Testis (tissue), 2 donors: ENCODE measurements at regions not wholly inside any gene's neighbourhood (a gene's known extent, or its start where the extent isn't known, plus 50 kb on each side); places are given as distances from the start of the nearest gene placed in this dataset.

Experiments used
- CTCF ChIP-seq, 3 experiments: fragments of 450-650 bp in 2 of 3; fragments of 200-600 bp in 1 of 3; sonication (generic) in 1 of 3; IDR thresholded peaks; one replicate each; pipeline ENCODE4 v1.5.1; 2016 to 2019; ENCODE audit warnings: antibody characterized with exemption in 3 of 3, mild to moderate bottlenecking in 2 of 3, moderate library complexity in 1 of 3
- POLR2A ChIP-seq: fragments of 450-650 bp; IDR thresholded peaks from one replicate; pipeline ENCODE4 v1.6.1; 2017; ENCODE audit warnings: antibody characterized with exemption, mild to moderate bottlenecking, moderate library complexity

GRCh38 chr1:166628259-166628658 is 211.0 kb upstream of the POGK start:
- TF ChIP-seq CTCF (IDR thresholded peaks at IDR 0.05): no peak
- no peak for TF ChIP-seq POLR2A
